ENCODE measurements at regions not wholly inside any gene's neighbourhood (a gene's known extent, or its start where the extent isn't known, plus 50 kb on each side); places are given as distances from the start of the nearest gene placed in this dataset.
A peak's percentile ranks its signal among the peaks of the same experiment; 100 is the strongest.
"Not testable (repeated sequence)": the region's sequence is repeated elsewhere in the genome, so short reads cannot be mapped to it uniquely, and the experiment has no call there.

DNA sequence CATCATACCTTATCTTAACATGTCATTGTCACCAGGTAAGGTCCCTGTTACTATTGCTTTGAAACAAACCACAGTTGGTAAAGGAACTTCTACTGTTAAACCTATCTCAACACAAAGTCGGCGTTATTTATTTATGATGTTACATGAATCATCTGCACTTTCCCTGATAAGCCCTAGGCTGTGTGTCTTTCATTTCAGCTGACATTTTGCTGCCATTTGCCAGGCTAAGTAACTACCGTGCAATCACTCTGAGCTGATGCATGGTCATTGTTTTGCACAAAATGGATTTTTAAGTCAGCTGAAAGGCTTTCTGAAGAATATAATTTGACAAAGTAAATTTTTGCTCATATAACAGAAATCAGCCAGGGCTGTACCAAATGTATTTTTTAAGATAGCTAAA is 546.5 kb downstream of the ZNF608 start:
- DNase-seq: no peak

DNA sequence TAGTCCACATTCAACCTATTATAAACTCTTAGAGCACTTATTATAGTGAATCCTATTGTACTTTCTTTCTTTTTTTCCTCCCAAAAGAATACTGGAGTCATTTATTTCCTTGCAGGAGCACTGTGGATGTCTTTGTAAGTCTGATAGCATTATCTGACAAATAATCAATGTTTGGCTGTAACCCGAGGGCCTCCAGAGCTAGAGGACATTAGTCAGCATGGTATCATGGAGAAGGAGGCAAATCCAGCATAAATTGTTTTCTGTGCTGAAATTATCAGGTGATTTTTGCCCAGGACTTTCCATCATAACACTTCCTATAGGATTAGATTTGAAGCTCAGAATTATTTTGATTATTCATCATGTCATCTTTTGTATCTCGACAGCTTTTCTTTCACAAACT is 551.0 kb downstream of the ZNF608 start:
- DNase-seq: no peak

- no peak for DNase-seq
These were observed 552.2 kb downstream of the ZNF608 start for GRCh38 chr5:124194282-124194681.

GRCh38 chr5:124193371-124193789 is 553.1 kb downstream of the ZNF608 start:
- no peak for DNase-seq

- no peak for DNase-seq
These were observed 553.7 kb downstream of the ZNF608 start for GRCh38 chr5:124192716-124193115.

- no peak for DNase-seq
These were observed 560.7 kb downstream of the ZNF608 start for GRCh38 chr5:124185716-124186115.

- no peak for DNase-seq
These were observed 564.3 kb downstream of the ZNF608 start for GRCh38 chr5:124182133-124182532.

DNA sequence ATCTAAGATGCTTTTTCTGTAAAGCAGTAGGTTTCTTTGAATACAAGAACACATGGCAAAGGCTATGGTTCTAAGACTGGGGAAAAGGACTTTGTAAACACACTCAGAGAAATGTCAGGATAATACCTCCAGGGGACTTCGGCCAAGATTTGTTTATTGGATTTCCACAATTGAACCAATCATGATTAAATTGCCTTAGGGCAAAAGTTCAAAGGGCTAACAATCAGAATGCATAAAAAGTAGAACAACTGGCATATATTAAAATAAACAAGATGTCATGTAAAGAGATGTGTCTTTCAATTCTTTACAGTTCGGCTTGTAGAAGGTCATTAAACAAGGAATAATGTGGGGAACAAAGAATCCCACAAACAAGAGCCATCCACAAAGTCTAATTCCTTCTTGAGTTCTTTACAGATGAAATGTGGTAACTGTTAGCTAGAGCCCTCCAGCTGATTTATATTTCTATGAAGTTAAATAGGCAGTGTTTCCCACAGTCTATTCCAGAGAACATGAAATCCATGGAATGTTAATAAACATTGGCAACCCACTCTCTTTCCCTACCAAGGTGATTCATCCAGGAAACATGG is 565.5 kb downstream of the ZNF608 start:
- DNase-seq: no peak

- no peak for DNase-seq
These were observed 566.1 kb downstream of the ZNF608 start for GRCh38 chr5:124180299-124180874.

DNA sequence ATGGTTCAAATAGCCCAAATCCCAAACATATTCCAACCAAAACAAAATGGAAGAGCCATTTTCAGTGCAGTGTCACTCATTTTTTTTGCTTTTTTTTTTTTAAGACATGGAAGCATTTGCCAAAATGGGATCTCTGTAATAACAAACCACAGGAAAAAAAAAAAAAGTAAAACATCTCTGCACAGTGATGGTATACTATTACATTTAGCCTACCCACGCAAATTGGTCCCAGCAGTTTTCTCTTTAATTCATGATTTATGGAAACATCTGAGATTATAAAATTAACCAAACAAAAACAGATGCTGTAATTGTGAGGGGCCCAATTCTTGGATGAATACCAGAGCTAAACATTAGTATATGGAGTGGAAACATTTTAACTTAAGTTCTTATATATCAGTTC is 566.6 kb downstream of the ZNF608 start:
- DNase-seq: peak; percentile 67

DNA sequence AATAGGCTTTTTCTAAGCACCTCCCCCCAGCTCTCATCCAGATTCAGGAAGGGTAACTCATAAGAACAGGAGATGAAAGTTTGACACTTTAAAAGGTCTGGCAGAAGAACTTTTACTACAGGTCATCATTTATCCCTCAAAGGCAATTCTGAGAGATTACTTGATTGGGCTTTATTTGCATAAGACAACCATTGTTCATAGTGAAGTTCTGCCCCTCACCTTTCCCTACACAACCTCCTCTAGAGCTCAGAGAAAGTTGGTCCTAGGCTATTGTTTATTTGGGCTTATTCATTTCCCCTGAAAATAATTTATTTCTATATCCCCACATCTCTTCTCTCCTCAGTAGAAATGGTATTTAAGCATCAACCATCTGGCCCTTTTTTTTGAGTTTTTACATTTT is 568.4 kb downstream of the ZNF608 start:
- no peak for DNase-seq

GRCh38 chr5:124176692-124177091 is 569.7 kb downstream of the ZNF608 start:
- no peak for DNase-seq

GRCh38 chr5:124173386-124173785 is 573.1 kb downstream of the ZNF608 start:
- DNase-seq: no peak

DNA sequence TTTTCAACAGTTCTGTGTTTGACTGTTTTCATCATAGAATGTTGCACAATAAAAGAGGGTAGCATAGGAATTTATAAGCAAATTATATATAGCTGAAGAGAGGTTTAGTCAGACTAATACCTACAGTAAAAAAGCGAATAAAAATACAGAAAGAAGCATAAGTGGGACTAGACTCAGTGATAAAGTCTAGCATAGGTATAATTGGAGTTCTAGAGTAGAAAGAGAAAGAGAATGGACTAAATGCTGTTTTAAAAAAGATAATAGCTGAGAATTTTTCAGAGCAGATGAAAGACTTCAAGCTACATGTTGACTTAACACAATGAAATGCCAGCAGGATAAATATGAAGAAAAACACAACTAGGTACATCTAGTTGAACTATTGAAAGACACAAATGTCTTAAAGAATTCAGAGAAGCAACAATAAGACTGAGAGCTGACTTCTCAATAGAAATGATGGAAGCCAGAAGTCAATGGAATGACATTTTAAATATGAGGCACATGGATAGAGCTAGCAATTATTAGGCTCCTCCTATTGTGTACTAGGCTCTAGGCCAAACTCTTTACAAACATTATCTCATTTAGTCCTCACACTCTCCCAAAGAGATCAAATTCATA is 573.9 kb downstream of the ZNF608 start:
- DNase-seq: no peak

GRCh38 chr5:124168093-124168492 is 578.3 kb downstream of the ZNF608 start:
- not testable (repeated sequence) for DNase-seq

- no peak for DNase-seq
These were observed 583.5 kb downstream of the ZNF608 start for GRCh38 chr5:124162767-124163532.

- no peak for DNase-seq
These were observed 585.2 kb downstream of the ZNF608 start for GRCh38 chr5:124161266-124161665.

DNA sequence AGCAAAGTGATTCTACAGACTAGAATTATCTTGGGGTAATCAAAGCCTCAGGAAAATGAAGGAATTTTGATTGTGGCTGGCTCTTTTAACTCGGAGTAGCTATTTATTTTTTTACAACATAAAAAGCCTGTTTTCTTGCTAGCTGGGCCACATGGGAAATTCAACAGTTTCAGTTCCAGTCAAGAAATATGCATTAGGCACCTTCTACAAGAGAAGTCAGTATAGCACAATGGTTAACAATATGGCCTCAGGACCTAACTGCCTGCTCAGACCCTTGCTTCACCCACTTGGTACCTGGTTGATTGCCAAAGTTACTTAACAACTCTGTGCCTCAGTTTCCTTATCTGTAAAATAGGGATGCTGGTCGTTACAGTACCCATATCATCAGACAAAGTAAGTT is 586.2 kb downstream of the ZNF608 start:
- no peak for DNase-seq

GRCh38 chr5:124157320-124157719 is 589.1 kb downstream of the ZNF608 start:
- DNase-seq: no peak

GRCh38 chr5:124156415-124156996 is 589.9 kb downstream of the ZNF608 start:
- DNase-seq: no peak

- DNase-seq: no peak
These were observed 591.7 kb downstream of the ZNF608 start for GRCh38 chr5:124154714-124155113.

- no peak for DNase-seq
These were observed 592.9 kb downstream of the ZNF608 start for GRCh38 chr5:124153588-124153987.

- no peak for DNase-seq
These were observed 597.9 kb downstream of the ZNF608 start for GRCh38 chr5:124148574-124148973.

DNA sequence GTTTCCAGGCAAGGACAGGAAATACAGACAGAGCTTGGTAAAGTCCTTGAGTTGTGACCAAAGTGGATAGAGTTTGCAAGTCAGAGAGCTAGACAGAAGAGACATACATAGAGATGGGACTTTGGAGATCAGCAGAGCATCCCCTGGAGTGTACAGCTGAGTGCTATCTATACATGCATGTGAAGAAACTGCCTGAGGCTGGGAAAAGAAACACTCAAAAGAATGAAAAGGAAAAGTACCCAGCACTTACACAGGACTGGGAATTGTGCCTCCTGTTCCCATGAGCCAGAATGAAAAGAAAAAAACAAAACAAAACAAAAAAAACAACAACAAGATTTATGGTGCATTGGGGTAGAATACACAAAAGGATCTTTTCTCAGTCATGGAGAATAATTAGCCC is 606.4 kb downstream of the ZNF608 start:
- DNase-seq: no peak
